ENCODE measurements at regions not wholly inside any gene's neighbourhood (a gene's known extent, or its start where the extent isn't known, plus 50 kb on each side); places are given as distances from the start of the nearest gene placed in this dataset.

- DNase-seq (ENCODE audit: low read depth in 4 of 4, low spot score in 3 of 4) = no peak
These were observed 516.0 kb upstream of the FBXO33 start for GRCh38 chr14:39948235-39948634.

- DNase-seq (ENCODE audit: low read depth in 4 of 4, low spot score in 3 of 4) = no peak
These were observed 514.6 kb upstream of the FBXO33 start for GRCh38 chr14:39946807-39947206.

- no peak for DNase-seq (ENCODE audit: low read depth in 4 of 4, low spot score in 3 of 4)
These were observed 506.8 kb upstream of the FBXO33 start for GRCh38 chr14:39939023-39939422.

- no peak for DNase-seq (ENCODE audit: low read depth in 4 of 4, low spot score in 3 of 4)
These were observed 480.2 kb upstream of the FBXO33 start for GRCh38 chr14:39912192-39913100.

- DNase-seq (ENCODE audit: low read depth in 4 of 4, low spot score in 3 of 4) = no peak
These were observed 465.4 kb upstream of the FBXO33 start for GRCh38 chr14:39897657-39898056.

GRCh38 chr14:39890026-39890425 is 457.8 kb upstream of the FBXO33 start:
- DNase-seq (ENCODE audit: low read depth in 4 of 4, low spot score in 3 of 4) = no peak

- no peak for DNase-seq (ENCODE audit: low read depth in 4 of 4, low spot score in 3 of 4)
These were observed 451.9 kb upstream of the FBXO33 start for GRCh38 chr14:39884091-39884490.

- DNase-seq (ENCODE audit: low read depth in 4 of 4, low spot score in 3 of 4) = no peak
These were observed 448.7 kb upstream of the FBXO33 start for GRCh38 chr14:39880965-39881364.

GRCh38 chr14:39880106-39880695 is 448.0 kb upstream of the FBXO33 start:
- DNase-seq (ENCODE audit: low read depth in 4 of 4, low spot score in 3 of 4) = no peak

- DNase-seq (ENCODE audit: low read depth in 4 of 4, low spot score in 3 of 4) = no peak
These were observed 445.5 kb upstream of the FBXO33 start for GRCh38 chr14:39877577-39878190.

- DNase-seq (ENCODE audit: low read depth in 4 of 4, low spot score in 3 of 4) = no peak
These were observed 444.7 kb upstream of the FBXO33 start for GRCh38 chr14:39876916-39877315.

- no peak for DNase-seq (ENCODE audit: low read depth in 4 of 4, low spot score in 3 of 4)
These were observed 442.8 kb upstream of the FBXO33 start for GRCh38 chr14:39875028-39875427.

GRCh38 chr14:39873791-39874190 is 441.6 kb upstream of the FBXO33 start:
- DNase-seq (ENCODE audit: low read depth in 4 of 4, low spot score in 3 of 4) = peak in 1 of 4 donors; percentile 4

- DNase-seq (ENCODE audit: low read depth in 4 of 4, low spot score in 3 of 4) = no peak
These were observed 436.7 kb upstream of the FBXO33 start for GRCh38 chr14:39868949-39869348.

GRCh38 chr14:39868251-39868650 is 436.0 kb upstream of the FBXO33 start:
- no peak for DNase-seq (ENCODE audit: low read depth in 4 of 4, low spot score in 3 of 4)

- DNase-seq (ENCODE audit: low read depth in 4 of 4, low spot score in 3 of 4) = no peak
These were observed 431.2 kb upstream of the FBXO33 start for GRCh38 chr14:39863441-39863840.

GRCh38 chr14:39861696-39862095 is 429.5 kb upstream of the FBXO33 start:
- DNase-seq (ENCODE audit: low read depth in 4 of 4, low spot score in 3 of 4) = no peak

- DNase-seq (ENCODE audit: low read depth in 4 of 4, low spot score in 3 of 4) = no peak
These were observed 429.0 kb upstream of the FBXO33 start for GRCh38 chr14:39861229-39861600.

- DNase-seq (ENCODE audit: low read depth in 4 of 4, low spot score in 3 of 4) = no peak
These were observed 428.5 kb upstream of the FBXO33 start for GRCh38 chr14:39860596-39861228.

- no peak for DNase-seq (ENCODE audit: low read depth in 4 of 4, low spot score in 3 of 4)
These were observed 427.1 kb upstream of the FBXO33 start for GRCh38 chr14:39859314-39859713.

GRCh38 chr14:39857376-39858055 is 425.3 kb upstream of the FBXO33 start:
- DNase-seq (ENCODE audit: low read depth in 4 of 4, low spot score in 3 of 4) = no peak
